Fibroblast of peridontal ligament (primary cell): ENCODE measurements at regions not wholly inside any gene's neighbourhood (a gene's known extent, or its start where the extent isn't known, plus 50 kb on each side); places are given as distances from the start of the nearest gene placed in this dataset.
"Not testable (repeated sequence)": the region's sequence is repeated elsewhere in the genome, so short reads cannot be mapped to it uniquely, and the experiment has no call there.

Experiments
- DNase-seq: peaks from one replicate; pipeline ENCODE4 v3.0.0-alpha.2; 2010; ENCODE audit errors: extremely low read depth

- DNase-seq: peak; percentile 66
Observed at GRCh38 chr7:115276791-115277190, 354.9 kb downstream of the MDFIC start.

DNA sequence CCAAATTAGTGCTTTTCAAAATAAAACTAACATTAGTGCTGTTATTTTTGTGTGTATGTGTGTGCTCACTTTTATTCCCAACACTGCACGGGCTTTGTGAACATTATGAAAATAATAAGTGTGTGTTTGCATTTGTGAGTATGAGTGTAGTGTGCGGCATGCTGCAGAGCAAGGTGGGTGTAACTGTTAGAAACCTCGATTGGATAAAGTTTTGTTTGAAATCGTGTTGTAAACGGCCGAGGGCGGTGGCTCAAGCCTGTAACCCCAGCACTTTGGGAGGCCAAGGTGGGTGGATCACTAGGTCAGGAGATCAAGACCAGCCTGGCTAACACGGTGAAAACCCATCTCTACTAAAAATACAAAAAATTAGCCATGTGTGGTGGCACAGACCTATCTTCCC lies 352.0 kb downstream of the MDFIC start:
- not testable (repeated sequence) for DNase-seq

GRCh38 chr7:115273139-115273772 lies 351.4 kb downstream of the MDFIC start:
- peak; percentile 9 for DNase-seq

- DNase-seq: peak; percentile 88
Observed at GRCh38 chr7:115271332-115272235, 349.7 kb downstream of the MDFIC start.

DNA sequence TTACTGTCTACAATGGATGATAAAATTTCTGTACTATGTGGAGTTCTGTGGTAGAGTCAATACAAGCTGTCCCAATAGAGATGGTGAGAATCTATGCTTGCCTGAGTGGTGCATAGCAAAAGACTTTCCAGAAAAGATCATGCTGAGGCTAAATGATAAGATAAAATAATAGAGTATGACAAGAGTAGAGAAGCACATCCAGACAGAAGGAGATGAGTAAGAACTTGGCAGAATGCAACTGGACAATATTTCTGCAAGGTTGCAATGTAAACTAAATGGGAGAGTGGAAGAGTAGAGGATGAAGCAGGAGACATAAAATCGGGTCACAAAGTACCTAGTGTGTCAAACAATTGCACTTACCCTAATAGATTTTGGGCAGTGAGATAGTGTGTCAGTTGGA lies 347.6 kb downstream of the MDFIC start:
- no peak for DNase-seq

GRCh38 chr7:115267503-115267902 lies 345.6 kb downstream of the MDFIC start:
- DNase-seq: no peak

DNA sequence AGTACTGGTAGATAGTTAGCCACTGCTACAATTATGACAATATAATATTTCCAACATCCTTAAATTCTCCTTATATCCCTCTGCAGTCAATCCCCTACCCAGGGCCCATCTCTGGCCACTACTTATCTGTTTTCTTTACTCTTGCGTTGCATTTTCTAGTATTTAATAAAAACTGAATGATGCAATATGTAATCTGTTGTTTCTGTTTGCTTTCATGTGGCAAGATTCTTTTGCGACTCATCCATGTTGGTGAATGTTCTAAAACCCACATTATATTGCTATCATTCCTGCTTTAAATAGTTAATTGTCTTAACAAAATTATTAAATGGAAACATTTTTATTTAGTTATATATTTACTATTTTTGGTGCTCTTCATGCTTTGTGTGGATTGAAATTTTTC lies 338.5 kb downstream of the MDFIC start:
- DNase-seq: peak; percentile 13

- DNase-seq: no peak
Observed at GRCh38 chr7:115252461-115252860, 330.6 kb downstream of the MDFIC start.

DNA sequence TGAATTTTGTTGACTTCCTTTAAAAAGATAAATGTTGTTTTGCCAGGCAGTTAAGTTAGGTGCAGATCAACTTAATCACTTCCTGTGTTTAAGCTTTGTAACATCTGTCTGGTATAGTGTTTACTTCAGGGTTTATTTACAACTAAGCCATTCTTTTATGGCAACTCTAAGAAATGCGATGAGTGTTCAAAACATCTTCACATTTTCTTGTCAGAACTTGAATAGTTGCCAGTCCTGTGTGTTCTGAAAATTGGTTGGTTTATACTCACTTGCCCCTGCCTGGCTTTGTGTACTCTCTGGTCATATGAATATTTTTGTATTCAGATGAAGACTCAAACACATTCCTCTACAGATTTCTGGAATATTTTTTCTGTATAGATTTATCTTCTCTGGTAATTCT lies 327.2 kb downstream of the MDFIC start:
- DNase-seq: peak; percentile 25

- DNase-seq: no peak
Observed at GRCh38 chr7:115241151-115241550, 319.3 kb downstream of the MDFIC start.

DNA sequence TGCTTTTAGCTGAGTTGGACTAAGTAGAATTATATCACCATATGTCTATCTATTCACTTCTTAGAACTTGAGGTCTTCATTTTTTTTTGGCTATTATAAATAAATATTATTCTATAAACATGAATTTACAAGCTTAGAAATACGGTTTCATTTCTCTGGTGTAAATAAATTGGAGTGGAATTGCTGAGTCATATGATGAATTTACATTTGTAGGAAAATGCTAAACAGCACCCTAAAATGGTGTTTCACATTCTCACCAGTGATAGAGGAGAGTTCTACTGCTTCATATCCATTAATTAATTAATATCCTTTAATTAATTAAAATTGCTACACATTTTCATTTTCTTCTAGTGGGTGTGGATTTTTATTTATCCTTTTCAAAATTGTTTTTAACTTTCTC lies 318.3 kb downstream of the MDFIC start:
- no peak for DNase-seq

- DNase-seq: no peak
Observed at GRCh38 chr7:115235075-115235474, 313.2 kb downstream of the MDFIC start.

- no peak for DNase-seq
Observed at GRCh38 chr7:115233809-115234208, 311.9 kb downstream of the MDFIC start.

DNA sequence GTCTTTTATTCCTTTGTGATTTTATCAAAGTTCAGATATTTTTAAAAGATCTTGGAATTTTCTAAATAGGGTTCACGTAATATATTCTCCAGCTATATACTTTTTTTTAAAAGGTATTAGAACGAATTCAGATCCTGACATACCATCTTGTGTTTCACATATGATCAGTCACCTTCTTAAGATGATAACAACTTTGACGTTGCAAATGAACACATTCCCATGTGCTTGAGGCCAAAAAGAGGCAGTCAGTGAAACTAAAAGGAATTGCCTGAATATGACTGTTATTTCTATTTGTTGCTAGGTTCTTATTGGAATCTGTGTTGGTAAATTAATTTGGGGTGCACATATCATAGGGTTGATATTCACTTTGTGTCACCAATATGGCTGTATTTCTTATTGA lies 310.1 kb downstream of the MDFIC start:
- no peak for DNase-seq

GRCh38 chr7:115230882-115231571 lies 309.1 kb downstream of the MDFIC start:
- peak; percentile 94 for DNase-seq

DNA sequence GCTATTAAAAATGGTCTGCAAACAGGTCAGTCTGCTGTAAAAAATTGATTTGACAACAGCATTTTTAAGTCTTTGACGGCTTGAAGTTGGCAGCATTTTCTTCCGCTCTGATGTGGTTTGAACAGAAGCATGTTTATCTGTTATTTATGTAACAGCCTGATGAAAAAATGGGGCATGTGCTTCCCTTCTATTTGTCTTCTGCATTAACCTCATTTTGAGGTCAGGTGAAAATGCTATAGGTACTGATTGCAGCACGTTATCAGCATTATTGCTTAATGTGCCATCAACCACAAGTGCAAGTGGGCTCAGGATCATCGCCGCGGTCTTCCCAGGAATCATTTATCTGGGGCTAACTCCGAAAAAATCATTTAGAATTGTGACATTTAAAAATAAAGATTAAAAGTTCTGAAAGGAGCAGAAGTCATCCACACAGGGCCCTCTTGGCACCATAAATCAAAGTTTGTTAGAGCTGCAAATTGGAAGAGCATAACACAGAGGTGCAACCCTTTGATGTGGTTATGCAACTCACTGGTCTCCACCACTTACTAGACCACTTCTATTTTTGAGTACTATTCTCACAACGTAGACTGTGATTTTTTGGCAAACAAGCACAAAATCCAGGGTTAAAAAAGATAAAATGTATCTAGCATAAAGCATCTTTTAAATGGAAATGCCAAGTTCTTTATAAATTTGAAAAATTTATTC lies 307.7 kb downstream of the MDFIC start:
- no peak for DNase-seq

- no peak for DNase-seq
Observed at GRCh38 chr7:115227473-115228235, 305.8 kb downstream of the MDFIC start.

- no peak for DNase-seq
Observed at GRCh38 chr7:115226410-115226809, 304.5 kb downstream of the MDFIC start.

- DNase-seq: no peak
Observed at GRCh38 chr7:115224922-115225321, 303.0 kb downstream of the MDFIC start.

- DNase-seq: no peak
Observed at GRCh38 chr7:115223959-115224358, 302.1 kb downstream of the MDFIC start.

DNA sequence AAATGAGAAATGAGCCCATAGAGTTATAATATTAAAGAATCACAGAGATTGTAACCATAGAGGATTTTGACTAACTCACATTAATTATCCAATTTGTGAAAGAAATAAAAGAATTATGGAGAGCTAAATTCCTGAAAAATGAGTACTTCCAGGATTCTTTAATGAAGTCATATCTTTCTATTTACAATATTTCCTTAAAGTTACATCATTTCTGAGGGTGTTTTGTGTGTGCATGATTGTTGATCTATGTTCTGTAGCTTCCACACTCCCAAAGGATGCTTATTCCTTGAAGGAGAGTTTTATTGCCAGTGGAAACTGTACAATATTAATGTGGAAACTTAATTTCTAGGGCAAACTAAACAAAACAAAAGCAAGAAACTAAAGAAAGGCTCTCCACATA lies 299.6 kb downstream of the MDFIC start:
- DNase-seq: peak; percentile 47
